ENCODE measurements at regions not wholly inside any gene's neighbourhood (a gene's known extent, or its start where the extent isn't known, plus 50 kb on each side); places are given as distances from the start of the nearest gene placed in this dataset.
"Not testable (repeated sequence)": the region's sequence is repeated elsewhere in the genome, so short reads cannot be mapped to it uniquely, and the experiment has no call there.

GRCh38 chr16:26665166-26665939, 401.4 kb upstream of the C16orf82 start:
- DNase-seq, result no peak

GRCh38 chr16:26666486-26666885, 400.2 kb upstream of the C16orf82 start:
- DNase-seq, result no peak

DNA sequence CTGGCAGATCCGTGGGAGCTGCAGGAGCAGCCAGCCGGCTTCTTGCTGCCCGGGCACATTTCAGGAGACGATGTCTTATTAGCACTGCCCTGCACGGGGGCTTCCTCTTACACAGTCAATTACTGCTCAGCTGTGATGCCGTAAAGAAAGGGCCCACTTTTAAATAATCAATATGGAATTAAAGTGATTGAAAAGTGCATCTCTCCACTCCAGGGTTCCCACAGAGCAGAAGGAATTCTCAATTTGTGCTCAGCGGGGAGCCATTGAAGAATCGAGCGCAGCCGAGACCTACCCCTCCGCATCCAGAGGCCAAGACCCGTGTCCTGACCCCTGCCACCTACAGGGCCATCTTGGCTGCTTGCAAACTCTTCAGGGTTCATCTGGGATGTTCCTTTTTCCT, 399.4 kb upstream of the C16orf82 start:
- DNase-seq, result no peak

DNA sequence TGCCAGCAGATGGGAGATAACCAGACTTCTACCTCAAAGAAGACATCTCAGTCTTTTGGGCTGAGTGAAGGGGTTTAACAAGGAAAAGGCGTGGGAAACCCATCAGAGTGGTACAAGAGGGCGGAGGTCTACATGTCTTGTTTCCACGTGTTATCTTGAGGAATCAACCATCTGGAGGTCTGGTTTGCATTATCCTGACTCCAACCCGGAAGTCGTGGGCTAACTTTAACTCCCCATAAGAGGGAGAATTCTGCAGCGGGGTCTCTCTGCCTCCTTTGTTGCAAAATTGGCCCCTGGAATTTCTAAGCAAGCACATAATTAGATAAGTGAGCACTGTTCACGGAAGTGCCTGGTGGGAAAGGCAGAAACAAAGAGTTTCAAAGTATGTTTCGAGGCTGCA, 398.7 kb upstream of the C16orf82 start:
- no peak for DNase-seq

DNA sequence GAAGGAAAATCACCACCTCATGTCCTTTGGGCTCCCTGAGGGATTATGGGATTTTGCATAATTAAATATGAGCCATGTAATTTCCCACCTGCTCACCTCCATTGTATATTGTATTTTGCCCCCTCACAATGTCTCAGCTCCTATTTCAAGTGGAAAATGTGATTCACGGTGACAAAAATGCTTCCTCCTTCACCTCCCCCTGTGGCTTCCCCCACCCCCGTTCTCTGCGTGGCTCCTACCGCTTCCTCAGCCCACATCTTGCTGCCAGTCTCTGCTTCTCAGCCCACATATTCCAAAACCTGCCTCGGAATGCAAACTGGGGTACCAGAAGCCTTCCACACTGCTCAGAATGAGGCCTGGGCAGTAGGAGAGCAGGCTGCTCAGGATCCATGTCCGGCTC, 394.5 kb upstream of the C16orf82 start:
- no peak for DNase-seq

DNA sequence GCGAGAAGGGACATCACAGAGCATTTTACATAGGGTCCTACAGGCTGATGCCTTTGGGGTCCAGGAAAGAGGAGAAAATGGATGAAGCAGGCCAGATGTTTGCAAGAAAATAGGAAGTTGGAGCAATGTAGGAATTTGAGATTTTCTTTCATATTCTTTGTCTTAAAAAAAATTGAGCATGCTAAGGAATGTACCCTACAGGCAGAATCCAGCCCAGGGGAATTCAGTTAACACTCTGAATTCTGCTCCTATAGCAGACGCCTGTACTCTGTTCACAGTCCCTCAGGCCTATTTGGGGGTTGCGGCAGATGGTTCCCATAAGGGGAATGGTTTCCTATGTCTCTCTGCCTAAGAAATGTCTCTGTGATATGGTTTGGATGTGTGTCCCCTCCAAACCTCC, 393.7 kb upstream of the C16orf82 start:
- no peak for DNase-seq

GRCh38 chr16:26680671-26681070, 386.1 kb upstream of the C16orf82 start:
- no peak for DNase-seq

- DNase-seq, result no peak
Measured at GRCh38 chr16:26688105-26688504, 378.6 kb upstream of the C16orf82 start.

GRCh38 chr16:26688699-26689098, 378.0 kb upstream of the C16orf82 start:
- no peak for DNase-seq

DNA sequence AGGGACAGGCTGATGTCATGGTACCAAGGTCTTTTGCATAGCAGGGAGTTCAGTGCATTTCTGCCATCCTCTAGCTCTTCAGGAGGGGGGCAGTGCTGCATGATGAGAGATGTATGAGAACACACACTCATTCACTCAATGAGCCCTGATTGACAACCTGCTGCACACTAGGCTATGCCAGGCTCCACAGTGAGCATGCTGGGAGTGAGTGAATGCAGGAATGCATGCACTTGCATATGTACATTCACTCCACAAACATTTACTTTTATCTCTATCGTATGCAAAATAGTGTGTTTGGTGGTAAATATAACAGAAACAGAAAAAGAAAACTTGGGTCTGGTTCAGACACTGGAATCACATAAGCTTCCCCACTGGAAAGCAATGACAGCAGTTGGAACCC, 374.1 kb upstream of the C16orf82 start:
- DNase-seq, result no peak

- no peak for DNase-seq
Measured at GRCh38 chr16:26697807-26698206, 368.9 kb upstream of the C16orf82 start.

DNA sequence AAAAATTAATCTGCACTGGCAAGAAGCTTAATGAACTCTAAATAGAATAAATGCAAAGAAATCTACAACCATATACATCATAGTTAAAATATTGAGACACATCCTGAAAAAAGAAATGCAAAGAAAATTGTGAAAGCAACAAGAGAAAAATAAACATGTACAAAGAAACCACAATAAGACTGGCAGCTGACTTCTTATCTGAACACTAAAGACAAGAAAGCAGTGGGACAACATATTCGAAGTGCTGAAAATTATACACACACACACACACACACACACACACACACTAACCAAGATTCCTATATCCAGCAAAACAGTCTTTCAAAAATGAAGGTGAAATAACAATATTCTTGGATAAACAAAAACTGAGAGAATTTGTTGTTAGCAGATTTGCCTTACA, 366.5 kb upstream of the C16orf82 start:
- DNase-seq, result no peak

DNA sequence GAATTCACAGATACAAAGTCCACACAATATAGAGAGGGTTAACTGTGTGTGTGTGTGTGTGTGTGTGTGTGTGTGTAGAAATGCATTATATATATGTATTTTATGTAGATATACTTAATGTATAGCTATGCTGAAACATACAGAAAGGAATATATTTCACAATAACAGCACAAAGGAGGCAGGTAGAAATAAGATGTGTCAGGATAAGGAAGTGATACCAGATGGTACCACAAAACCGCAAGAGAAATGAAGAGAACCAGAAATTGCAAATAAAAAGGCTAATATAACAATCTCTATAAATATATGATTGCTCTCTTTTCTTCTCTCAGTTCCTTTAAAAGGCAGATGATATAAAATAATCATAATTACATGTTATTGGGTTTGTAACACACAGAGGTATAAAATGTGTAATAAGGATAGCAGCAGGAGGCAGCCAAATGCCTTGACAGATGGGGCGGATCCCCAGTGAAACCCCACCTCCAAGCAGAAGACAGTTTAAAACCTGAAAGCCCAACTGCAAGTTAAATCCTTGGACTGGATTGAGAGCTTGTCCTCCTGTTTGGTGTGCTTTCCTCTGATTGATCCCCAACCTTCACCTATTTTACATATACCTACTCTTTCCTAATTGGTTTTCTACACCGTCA, 365.4 kb upstream of the C16orf82 start:
- DNase-seq, result no peak

GRCh38 chr16:26705346-26705745, 361.4 kb upstream of the C16orf82 start:
- no peak for DNase-seq

GRCh38 chr16:26708428-26708827, 358.3 kb upstream of the C16orf82 start:
- DNase-seq, result no peak

GRCh38 chr16:26709175-26709574, 357.6 kb upstream of the C16orf82 start:
- DNase-seq, result no peak

- DNase-seq, result no peak
Measured at GRCh38 chr16:26709754-26710153, 357.0 kb upstream of the C16orf82 start.

GRCh38 chr16:26710450-26710849, 356.3 kb upstream of the C16orf82 start:
- no peak for DNase-seq

GRCh38 chr16:26712876-26713275, 353.9 kb upstream of the C16orf82 start:
- no peak for DNase-seq

DNA sequence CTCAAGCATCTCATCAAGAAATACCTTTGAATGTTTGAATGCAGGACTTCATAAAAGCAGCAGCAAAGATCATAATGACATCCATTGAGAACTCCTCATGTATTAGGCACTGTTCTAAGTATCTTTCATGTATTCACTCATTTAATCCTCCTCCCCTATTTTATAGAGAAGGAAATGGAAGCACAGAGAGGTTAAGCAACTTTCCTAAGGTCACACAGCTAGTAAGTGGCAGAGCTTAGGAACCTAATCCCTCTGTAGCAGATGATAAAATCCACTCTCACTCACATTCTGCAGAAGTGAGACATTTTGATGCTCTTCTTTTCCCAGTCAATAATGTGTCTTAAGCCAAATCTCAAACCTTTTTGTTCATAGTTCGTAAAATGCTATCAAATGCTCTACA, 350.8 kb upstream of the C16orf82 start:
- no peak for DNase-seq

DNA sequence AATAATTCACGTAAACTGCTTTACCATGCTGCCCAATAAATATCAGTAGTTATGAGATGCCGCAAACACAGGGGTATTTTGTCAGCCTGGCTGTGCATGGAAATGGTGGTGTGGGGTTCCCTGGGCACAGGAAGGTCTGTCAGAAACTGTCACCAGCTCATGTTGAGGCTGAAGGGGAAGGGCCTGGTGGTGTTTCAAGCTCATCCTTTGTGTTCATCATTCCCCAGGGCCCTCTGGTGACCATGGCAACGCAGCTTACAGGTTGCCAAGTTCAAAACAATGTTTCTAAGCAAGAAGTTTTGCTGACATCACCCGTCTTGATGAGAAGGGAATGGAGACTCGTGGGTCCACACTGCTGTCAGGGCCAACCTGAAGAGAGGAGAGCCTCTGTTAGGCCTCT, 348.9 kb upstream of the C16orf82 start:
- no peak for DNase-seq

DNA sequence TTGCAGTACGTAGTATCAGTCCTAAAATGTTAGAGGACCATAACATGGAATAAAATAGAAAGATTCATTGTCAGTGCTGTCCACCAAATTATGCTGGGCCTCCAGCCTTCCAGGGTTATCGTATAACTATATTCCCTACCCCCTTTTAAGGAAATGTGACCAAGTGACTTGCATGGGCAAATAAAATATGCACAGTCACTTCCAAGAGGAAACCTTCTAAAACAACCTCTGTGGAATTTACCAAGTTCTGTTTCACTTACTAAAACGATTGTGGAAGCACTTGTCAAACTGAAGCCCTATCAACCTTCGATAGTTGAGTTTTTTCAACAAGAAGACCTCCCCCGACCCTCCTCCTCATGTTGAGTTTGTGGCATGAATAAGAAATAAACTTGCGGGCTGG, 345.4 kb upstream of the C16orf82 start:
- DNase-seq, result no peak

DNA sequence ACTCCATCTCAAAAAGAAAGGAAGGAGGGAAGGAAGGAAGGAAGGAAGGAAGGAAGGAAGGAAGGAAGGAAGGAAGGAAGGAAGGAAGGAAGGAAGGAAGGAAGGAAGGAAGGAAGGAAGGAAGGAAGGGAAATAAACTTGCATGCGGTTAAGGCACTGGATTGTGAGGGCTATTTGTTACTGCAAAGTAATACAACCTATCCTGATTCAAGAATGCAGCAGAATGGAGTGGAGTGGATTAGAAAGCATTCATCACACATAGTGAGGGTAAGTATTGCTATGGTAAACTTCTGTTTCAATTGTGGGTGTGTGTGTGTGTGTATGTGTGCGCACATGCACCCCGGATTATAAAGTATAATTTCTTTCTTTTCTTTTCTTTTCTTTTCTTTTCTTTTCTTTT, 344.8 kb upstream of the C16orf82 start:
- DNase-seq, result not testable (repeated sequence)

GRCh38 chr16:26724189-26724588, 342.5 kb upstream of the C16orf82 start:
- no peak for DNase-seq

DNA sequence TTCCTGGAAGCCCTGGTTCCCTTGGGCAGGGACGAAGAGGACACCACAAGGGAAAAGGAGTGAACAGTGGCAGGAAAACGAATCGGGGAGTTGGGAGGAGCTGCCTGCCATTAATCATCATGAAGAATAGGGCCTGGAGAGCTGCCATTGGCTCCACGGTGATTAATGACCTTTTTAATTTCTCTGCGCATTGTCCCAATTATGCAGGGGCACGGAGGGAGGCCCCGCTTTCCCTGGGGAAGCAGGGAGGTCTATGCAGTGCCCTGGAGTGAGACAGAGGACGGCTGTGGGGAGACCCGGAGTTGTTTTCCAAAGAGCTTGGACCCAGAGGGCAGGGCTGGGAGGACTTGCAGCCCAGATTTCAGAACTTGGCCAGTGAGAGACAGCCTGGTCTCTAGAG, 338.9 kb upstream of the C16orf82 start:
- no peak for DNase-seq

Measured in stimulated activated naive CD4-positive, alpha-beta T cell treated with Interleukin-2 at 50 U/mL for 16 hours (primary cell).